ENCODE measurements at regions not wholly inside any gene's neighbourhood (a gene's known extent, or its start where the extent isn't known, plus 50 kb on each side); places are given as distances from the start of the nearest gene placed in this dataset.

DNA sequence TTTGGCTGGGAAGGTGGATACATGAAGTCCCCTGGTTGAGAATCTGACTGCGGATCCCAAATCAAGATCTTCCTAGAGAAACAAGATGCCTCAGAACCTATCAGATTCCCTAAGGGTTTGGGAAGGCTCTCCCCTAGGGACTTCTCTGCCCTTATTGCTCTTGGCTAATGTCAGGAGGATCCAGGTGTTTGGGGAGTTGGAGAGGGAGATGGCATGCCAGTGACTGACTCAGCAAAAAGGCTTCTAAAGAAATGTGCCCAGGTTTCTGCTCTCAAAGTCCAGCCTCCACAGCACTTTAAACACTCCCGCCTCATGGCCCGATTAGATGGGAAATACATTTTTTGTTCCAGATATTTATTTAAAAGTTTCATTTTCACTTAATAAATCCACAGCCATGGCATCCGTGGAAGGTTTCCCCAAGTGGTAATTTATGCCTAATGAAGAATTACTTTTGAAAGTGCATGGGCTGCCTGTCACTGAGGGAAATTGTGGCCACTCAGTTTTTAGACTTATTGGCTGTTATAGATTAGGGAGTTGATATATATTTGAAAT, 156.4 kb downstream of the OSR1 start:
- TF ChIP-seq, protein P1, sequence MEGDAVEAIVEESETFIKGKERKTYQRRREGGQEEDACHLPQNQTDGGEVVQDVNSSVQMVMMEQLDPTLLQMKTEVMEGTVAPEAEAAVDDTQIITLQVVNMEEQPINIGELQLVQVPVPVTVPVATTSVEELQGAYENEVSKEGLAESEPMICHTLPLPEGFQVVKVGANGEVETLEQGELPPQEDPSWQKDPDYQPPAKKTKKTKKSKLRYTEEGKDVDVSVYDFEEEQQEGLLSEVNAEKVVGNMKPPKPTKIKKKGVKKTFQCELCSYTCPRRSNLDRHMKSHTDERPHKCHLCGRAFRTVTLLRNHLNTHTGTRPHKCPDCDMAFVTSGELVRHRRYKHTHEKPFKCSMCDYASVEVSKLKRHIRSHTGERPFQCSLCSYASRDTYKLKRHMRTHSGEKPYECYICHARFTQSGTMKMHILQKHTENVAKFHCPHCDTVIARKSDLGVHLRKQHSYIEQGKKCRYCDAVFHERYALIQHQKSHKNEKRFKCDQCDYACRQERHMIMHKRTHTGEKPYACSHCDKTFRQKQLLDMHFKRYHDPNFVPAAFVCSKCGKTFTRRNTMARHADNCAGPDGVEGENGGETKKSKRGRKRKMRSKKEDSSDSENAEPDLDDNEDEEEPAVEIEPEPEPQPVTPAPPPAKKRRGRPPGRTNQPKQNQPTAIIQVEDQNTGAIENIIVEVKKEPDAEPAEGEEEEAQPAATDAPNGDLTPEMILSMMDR (IDR thresholded peaks at IDR 0.05; ENCODE audit: low read depth, low read length, poor library complexity, severe bottlenecking) = no peak
- TF ChIP-seq EZH2phosphoT487 (IDR thresholded peaks at IDR 0.05; ENCODE audit: borderline replicate concordance, low read length) = no peak

Measured in DOHH2 (cell line).